GM19043 (cell line): ENCODE measurements at regions not wholly inside any gene's neighbourhood (a gene's known extent, or its start where the extent isn't known, plus 50 kb on each side); places are given as distances from the start of the nearest gene placed in this dataset.
"Not testable (repeated sequence)": the region's sequence is repeated elsewhere in the genome, so short reads cannot be mapped to it uniquely, and the experiment has no call there.

Experiments used
- ATAC-seq: cut with Tn5 transposase; IDR thresholded peaks from one replicate; pipeline ENCODE4 v1.9.1; 2021; ENCODE audit warnings: low read depth; ENCODE audit not compliant: unreplicated experiment

DNA sequence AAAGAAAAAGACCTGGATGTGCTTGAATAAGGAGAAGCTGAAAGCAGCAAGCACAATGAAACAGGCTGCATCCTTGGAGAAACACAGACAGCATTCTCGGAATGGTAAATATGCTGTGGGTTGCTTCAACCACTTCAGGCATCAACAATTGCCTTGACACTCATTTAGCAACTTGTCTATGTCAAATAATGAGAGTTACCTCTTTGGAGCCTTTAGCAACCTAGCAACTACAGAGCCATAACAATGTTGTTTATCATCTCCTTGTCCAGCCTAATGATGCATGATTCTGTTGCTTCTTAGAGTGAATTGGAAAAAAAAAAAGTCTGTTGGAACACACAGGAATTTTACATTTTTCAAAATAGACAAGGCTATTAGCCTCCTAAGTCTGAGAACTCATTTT lies 410.6 kb downstream of the PIK3C3 start:
- no peak for ATAC-seq

DNA sequence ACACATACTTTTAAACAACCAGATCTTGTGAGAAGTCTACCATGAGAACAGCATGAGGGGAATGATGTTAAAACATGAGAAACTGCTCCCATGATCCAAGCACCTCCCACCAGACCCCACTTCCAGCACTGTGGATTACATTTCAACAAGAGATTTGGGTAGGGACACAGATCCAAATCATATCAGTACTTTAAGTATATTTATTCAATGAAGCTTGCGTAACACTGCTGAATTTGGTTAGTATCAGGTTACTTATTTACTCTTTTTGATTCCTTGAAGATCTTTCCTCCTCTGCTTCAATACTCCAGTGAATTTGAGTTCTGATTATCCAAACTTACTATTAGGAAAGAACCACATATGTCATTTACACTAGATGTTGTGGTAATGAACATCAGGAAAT lies 418.6 kb downstream of the PIK3C3 start:
- no peak for ATAC-seq

GRCh38 chr18:42374961-42375360 lies 419.9 kb downstream of the PIK3C3 start:
- ATAC-seq, result no peak

- ATAC-seq, result not testable (repeated sequence)
Measured at GRCh38 chr18:42378854-42379253, 423.8 kb downstream of the PIK3C3 start.

GRCh38 chr18:42381236-42381635 lies 426.2 kb downstream of the PIK3C3 start:
- ATAC-seq, result not testable (repeated sequence)

GRCh38 chr18:42392416-42392815 lies 437.4 kb downstream of the PIK3C3 start:
- ATAC-seq, result no peak

GRCh38 chr18:42392926-42393325 lies 437.9 kb downstream of the PIK3C3 start:
- no peak for ATAC-seq

- ATAC-seq, result no peak
Measured at GRCh38 chr18:42394238-42394637, 439.2 kb downstream of the PIK3C3 start.

GRCh38 chr18:42401131-42401673 lies 446.2 kb downstream of the PIK3C3 start:
- no peak for ATAC-seq

DNA sequence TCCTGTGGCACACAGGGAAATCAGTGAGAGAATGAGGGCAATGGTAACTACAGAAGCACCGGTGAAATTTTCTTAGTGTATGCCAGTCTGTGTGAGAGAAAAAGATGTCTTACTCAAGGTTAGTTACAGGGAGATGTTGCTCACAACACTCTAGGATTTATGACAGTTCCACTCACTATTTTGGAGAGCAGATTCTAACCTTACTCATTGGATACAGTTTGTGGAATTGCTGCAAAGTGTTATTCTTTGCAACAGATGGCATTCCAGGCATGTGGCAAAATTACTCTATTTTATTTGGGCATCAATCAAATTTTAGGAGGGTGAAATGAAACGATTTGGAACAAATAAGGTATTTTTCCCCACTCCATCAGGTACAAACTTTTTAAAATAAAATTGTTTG lies 449.1 kb downstream of the PIK3C3 start:
- no peak for ATAC-seq

DNA sequence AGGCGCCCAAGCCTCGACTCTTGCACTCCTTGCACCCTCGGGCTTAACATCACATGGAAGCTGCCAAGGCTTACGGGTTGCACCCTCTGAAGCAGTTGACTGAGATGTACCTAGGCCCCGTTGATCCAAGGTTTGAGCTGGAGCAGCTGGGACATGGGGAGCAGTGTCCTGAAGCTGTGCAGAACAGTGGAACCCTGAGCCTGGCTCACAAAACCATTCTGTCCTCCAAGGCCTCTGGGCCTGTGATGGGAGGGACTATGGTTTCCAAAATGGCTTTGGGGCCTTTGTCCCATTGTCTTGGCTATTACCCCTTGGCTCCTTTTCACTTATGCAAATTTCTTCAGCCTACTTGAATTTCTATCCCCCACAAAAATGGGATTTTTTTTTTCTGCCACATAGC lies 454.0 kb downstream of the PIK3C3 start:
- no peak for ATAC-seq

- ATAC-seq, result no peak
Measured at GRCh38 chr18:42412281-42412680, 457.2 kb downstream of the PIK3C3 start.

GRCh38 chr18:42412896-42413295 lies 457.9 kb downstream of the PIK3C3 start:
- no peak for ATAC-seq

DNA sequence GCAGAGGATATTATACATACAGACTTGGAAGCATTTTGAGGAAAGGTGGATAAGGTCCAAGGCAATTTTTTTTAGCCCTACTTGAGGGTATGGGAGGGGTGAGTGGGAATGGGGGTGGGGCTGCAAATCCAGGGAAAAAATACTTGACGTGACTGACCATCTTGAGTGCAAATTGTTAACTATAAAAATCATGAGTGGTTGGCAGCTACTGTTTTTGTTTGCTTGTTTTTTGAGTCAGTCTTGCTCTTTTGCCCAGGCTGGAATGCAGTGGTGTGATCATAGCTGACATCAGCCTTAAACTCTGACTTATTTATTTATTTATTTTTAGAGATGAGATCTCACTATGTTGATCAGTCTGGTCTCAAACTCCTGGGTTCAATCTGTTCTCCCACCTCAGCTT lies 458.8 kb downstream of the PIK3C3 start:
- no peak for ATAC-seq

GRCh38 chr18:42414756-42415454 lies 459.9 kb downstream of the PIK3C3 start:
- no peak for ATAC-seq

- no peak for ATAC-seq
Measured at GRCh38 chr18:42417189-42417588, 462.2 kb downstream of the PIK3C3 start.

DNA sequence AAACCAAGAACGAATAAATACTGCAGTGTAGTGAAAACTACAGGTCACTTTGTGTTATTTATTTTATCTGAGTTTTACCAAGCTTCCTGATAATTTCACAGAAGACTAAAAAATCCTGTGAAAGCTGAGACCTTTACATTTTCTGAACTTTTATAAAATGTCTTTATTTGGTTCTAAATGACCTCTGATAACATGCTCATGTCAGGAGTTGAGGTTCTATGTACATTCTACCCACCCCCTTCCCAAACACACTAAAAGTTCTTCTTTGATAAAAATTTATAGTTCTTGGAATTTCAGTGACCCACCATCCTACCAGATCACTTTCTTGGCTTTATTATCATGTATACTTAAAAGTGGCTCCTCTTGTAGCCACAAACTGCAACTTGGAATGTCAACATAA lies 463.1 kb downstream of the PIK3C3 start:
- no peak for ATAC-seq

GRCh38 chr18:42425025-42425424 lies 470.0 kb downstream of the PIK3C3 start:
- no peak for ATAC-seq

DNA sequence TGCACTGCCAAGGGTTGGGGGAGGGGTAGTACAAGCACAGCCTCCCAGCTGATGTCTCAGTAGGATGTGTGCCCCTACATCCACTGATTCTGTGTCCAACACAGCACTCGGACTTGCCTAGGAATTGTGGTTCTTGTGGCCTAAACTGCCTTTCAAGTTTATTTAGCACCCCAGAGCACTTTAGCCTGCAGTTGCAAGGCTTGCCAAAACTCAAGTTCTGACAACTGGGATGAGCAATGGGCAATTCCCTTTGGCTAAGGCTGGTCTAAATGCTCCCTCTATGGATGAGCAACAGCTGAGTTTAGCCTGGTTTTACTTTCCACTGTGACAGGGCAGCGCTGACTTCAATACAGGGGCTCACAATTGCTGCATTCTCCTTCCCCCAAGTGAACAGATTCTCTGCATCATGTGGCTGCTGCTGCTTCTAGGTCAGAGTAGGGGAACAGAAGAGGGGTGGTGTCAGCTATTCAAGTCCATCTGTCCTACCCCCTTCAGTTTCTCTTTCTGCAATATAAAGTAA lies 471.5 kb downstream of the PIK3C3 start:
- no peak for ATAC-seq

DNA sequence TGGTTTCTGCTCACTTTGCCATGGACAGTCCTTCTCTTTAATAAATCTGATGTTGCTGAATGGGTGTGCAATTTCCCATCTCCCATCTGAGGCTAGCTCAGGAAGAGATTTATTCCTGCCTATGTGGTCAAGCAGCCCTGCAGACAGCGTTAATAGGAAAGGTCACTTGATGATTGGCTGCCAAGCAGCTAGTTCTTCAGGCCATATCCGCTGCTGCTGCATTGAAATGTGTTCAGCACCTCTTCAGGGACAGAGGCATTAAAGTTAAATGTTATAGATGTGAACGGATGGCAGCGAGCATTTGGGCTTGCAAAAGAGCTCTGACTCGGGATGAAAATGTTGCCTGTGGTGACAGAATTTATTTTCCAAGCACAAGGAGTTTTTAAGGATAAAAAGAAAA lies 474.2 kb downstream of the PIK3C3 start:
- ATAC-seq, result no peak

- ATAC-seq, result no peak
Measured at GRCh38 chr18:42436222-42436765, 481.3 kb downstream of the PIK3C3 start.

DNA sequence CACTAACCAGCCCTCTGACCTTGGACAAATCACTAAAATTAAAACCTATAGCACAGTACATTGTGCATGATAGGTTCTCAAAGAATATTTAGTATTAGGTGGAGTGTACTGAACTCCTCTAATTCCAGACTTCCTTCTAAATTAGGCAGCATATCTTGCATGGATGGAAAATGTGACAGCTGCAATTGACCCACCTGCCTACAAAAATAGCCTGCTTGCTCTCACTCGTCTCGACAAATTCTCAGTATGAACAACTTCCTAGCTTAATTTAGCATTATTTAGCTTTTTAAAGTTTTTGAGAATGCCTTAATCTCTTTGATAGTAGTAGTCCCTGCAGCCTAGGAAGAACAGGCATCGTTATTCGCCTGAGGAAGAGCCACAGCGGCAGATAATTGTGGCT lies 482.0 kb downstream of the PIK3C3 start:
- ATAC-seq, result no peak
